ENCODE measurements at regions not wholly inside any gene's neighbourhood (a gene's known extent, or its start where the extent isn't known, plus 50 kb on each side); places are given as distances from the start of the nearest gene placed in this dataset.

GRCh38 chr13:50700664-50701305 is 142.7 kb downstream of the DLEU7 start:
- peaks cover 0 to 48% (median 19%) of the 10 kb centered on the region in 12 donors for H3K4me1 ChIP-seq
- WGBS, 4 donors = 83 to 90% (median 88%) methylated on average over 1 of the region's 1 CpG
- ATAC-seq (no peak), DNase-seq (no peak)
- no peak overlapping the region for H3K4me3 ChIP-seq
- peak overlapping the region in 6 of 12 donors; percentile 3 to 31 (median 19) for H3K27ac ChIP-seq
- no peaks in the 10 kb centered on the region for H3K27me3 ChIP-seq
- no peaks in the 10 kb centered on the region for H3K9me3 ChIP-seq
- intact Hi-C loops (cut with DNase I) = no loop called here
- no peaks in the 10 kb centered on the region for H3K36me3 ChIP-seq
- TF ChIP-seq CTCF (IDR thresholded peaks at IDR 0.05) (no peak), POLR2A (IDR thresholded peaks at IDR 0.05) (no peak)

- DNase-seq (no peak), ATAC-seq (no peak)
- intact Hi-C loops (cut with DNase I) = no loop called here
- 32 to 53% (median 37%) methylated on average over 2 of the region's 2 CpGs for WGBS, 4 donors
- no peaks in the 10 kb centered on the region for H3K9me3 ChIP-seq
- H3K36me3 ChIP-seq = no peaks in the 10 kb centered on the region
- no peak for TF ChIP-seq CTCF (IDR thresholded peaks at IDR 0.05)
- no peak for TF ChIP-seq POLR2A (IDR thresholded peaks at IDR 0.05)
- no peak overlapping the region for H3K4me3 ChIP-seq
- H3K27ac ChIP-seq = no peak overlapping the region
- peaks cover 0 to 48% (median 19%) of the 10 kb centered on the region in 12 donors for H3K4me1 ChIP-seq
- no peaks in the 10 kb centered on the region for H3K27me3 ChIP-seq
These were observed 142.0 kb downstream of the DLEU7 start for GRCh38 chr13:50701469-50701868.

GRCh38 chr13:50706505-50706904 is 137.0 kb downstream of the DLEU7 start:
- intact Hi-C loops (cut with DNase I) = no loop called here
- 65 to 89% (median 74%) methylated on average over 2 of the region's 2 CpGs for WGBS, 4 donors
- DNase-seq = no peak

GRCh38 chr13:50707628-50708027 is 135.9 kb downstream of the DLEU7 start:
- H3K27me3 ChIP-seq = no peaks in the 10 kb centered on the region
- H3K27ac ChIP-seq = no peak overlapping the region

More at GRCh38 chr13:50706505-50706904, 137.0 kb downstream of the DLEU7 start:
- Histone ChIP-seq H3K4me3 (no peak overlapping the region), H3K9me3 (no peaks in the 10 kb centered on the region), H3K4me1 (peaks cover 0 to 39% (median 11%) of the 10 kb centered on the region in 12 donors), H3K27ac (peak overlapping the region in 2 of 12 donors; percentile 9 to 32), H3K36me3 (no peaks in the 10 kb centered on the region), H3K27me3 (no peaks in the 10 kb centered on the region)
- ATAC-seq = peak in 3 of 4 donors; percentile 24 to 78 (median 46)
- TF ChIP-seq CTCF (IDR thresholded peaks at IDR 0.05) (no peak), POLR2A (IDR thresholded peaks at IDR 0.05) (no peak)

More at GRCh38 chr13:50707628-50708027, 135.9 kb downstream of the DLEU7 start:
- peaks cover 0 to 41% (median 11%) of the 10 kb centered on the region in 12 donors for H3K4me1 ChIP-seq
- H3K4me3 ChIP-seq = no peak overlapping the region
- DNase-seq = no peak
- no peaks in the 10 kb centered on the region for H3K36me3 ChIP-seq
- H3K9me3 ChIP-seq = no peaks in the 10 kb centered on the region
- TF ChIP-seq CTCF (IDR thresholded peaks at IDR 0.05) (no peak), POLR2A (IDR thresholded peaks at IDR 0.05) (no peak)
- WGBS, 4 donors = 79 to 90% (median 81%) methylated on average over 1 of the region's 1 CpG
- intact Hi-C loops (cut with DNase I) = no loop called here
- ATAC-seq = no peak

All from heart left ventricle (tissue), 16 donors.